OCI-LY7 (cell line): ENCODE measurements at regions not wholly inside any gene's neighbourhood (a gene's known extent, or its start where the extent isn't known, plus 50 kb on each side); places are given as distances from the start of the nearest gene placed in this dataset.

Experiments
- BruUV-seq: library from RNA; stranded (reverse); fragments of 400-500 nt; replicated peaks from 2 replicates; lab custom pipeline; 2021; lab: Mats Ljungman, UMichigan
- CTCF ChIA-PET: fragments of 300-600 bp; sonication (Branson Sonifier 250); formaldehyde crosslinking; loops from one replicate; lab custom pipeline; 2022; ENCODE audit warnings: antibody characterized with exemption; ENCODE audit not compliant: unreplicated experiment; lab: Charles Lee
- POLR2A ChIA-PET: fragments of 300-600 bp; sonication (Branson Sonifier 250); formaldehyde crosslinking; loops from one replicate; lab custom pipeline; 2022; ENCODE audit warnings: antibody characterized with exemption; lab: Charles Lee
- DNase-seq: peaks from one replicate; pipeline ENCODE4 v3.0.0-alpha.2; 2015; ENCODE audit warnings: low spot score
- H2AFZ ChIP-seq: fragments of 200-600 bp; sonication (generic), shearing (Covaris generic); 2 replicates; pipeline ENCODE4 v1.6.1; 2014; ENCODE audit warnings: mild to moderate bottlenecking, antibody characterized with exemption, low read length, moderate library complexity
- H3K27ac ChIP-seq: fragments of 200-600 bp; sonication (generic); 2 replicates; pipeline ENCODE4 v1.5.1; 2014; ENCODE audit warnings: mixed run types, low read depth, mild to moderate bottlenecking, moderate library complexity, low read length, inconsistent platforms; ENCODE audit not compliant: poor library complexity, severe bottlenecking
- H3K36me3 ChIP-seq: fragments of 200-600 bp; sonication (generic); 2 replicates; pipeline ENCODE4 v1.6.1; 2014; ENCODE audit warnings: mild to moderate bottlenecking, antibody characterized with exemption, low read length, moderate library complexity, mixed read lengths; ENCODE audit not compliant: insufficient read depth
- H3K4me1 ChIP-seq: fragments of 200-600 bp; sonication (generic); 2 replicates; pipeline ENCODE4 v1.5.1; 2014; ENCODE audit warnings: mild to moderate bottlenecking, low read length; ENCODE audit not compliant: insufficient read depth, poor library complexity, severe bottlenecking
- H3K4me2 ChIP-seq: fragments of 200-600 bp; sonication (generic); 2 replicates; pipeline ENCODE4 v1.6.1; 2014; ENCODE audit warnings: mild to moderate bottlenecking, low read length
- H3K4me3 ChIP-seq: fragments of 200-600 bp; sonication (generic); 2 replicates; pipeline ENCODE4 v1.5.1; 2014; ENCODE audit warnings: mild to moderate bottlenecking, low read depth, low read length; ENCODE audit not compliant: poor library complexity, severe bottlenecking
- H3K79me2 ChIP-seq: fragments of 200-600 bp; sonication (generic); 2 replicates; pipeline ENCODE4 v1.6.1; 2016; ENCODE audit warnings: low read depth, mild to moderate bottlenecking, low read length, moderate library complexity, mixed read lengths; ENCODE audit not compliant: insufficient read depth
- H3K9me2 ChIP-seq: fragments of 200-600 bp; sonication (generic); 2 replicates; pipeline ENCODE4 v1.6.1; 2016; ENCODE audit warnings: mild to moderate bottlenecking, low read length, mixed read lengths; ENCODE audit not compliant: insufficient read depth
- H3K9me3 ChIP-seq: fragments of 200-600 bp; sonication (generic); 2 replicates; pipeline ENCODE4 v1.6.1; 2014; ENCODE audit warnings: mild to moderate bottlenecking, mixed run types, low read length, mixed read lengths
- H4K20me1 ChIP-seq: fragments of 200-600 bp; sonication (generic); 2 replicates; pipeline ENCODE4 v1.6.1; 2014; ENCODE audit warnings: mild to moderate bottlenecking, antibody characterized with exemption, low read length, moderate library complexity, mixed read lengths; ENCODE audit not compliant: insufficient read depth
- EZH2phosphoT487 ChIP-seq: fragments of 200-600 bp; sonication (generic); IDR thresholded peaks from 2 replicates; pipeline ENCODE4 v1.6.1; 2018; ENCODE audit warnings: low read depth, borderline replicate concordance, mild to moderate bottlenecking, mixed run types, antibody characterized with exemption, low read length, moderate library complexity, mixed read lengths
- intact Hi-C: fragments of 100-400 bp; cut with micrococcal nuclease; formaldehyde crosslinking; loops from one replicate; pipeline ENCODE4 v1.10.0; 2022; ENCODE audit not compliant: unreplicated experiment
- TF ChIP-seq, protein P1 (sequence below): fragments of 200-600 bp; sonication (generic); conservative IDR thresholded peaks from 2 replicates; pipeline ENCODE4 v1.5.1; 2014; ENCODE audit warnings: mild to moderate bottlenecking, antibody characterized with exemption, low read length, moderate library complexity, mixed read lengths

DNA sequence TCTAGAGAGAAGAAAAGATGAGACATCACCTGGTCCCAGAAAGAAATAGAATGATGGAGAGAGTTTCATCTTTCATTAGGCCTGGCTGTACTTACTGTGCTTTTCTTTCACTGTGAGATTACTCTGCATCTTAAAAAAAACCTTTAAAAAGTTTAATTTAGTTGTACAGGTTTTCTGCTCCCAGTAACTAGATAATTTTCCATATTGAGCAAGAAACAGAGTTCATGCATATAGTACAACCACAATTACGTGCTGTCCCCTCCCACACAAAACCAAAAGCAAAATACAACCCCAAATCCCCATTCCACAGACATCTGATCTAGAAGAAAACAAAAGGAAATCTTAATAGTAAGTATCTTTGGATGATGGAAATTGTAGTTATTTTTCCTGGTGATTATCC is 371.2 kb downstream of the SH2D1A start:
- H2AFZ ChIP-seq = no peak overlapping the region
- no peaks in the 10 kb centered on the region for H3K9me2 ChIP-seq
- intact Hi-C loops = no loop called here
- POLR2A ChIA-PET = no interaction called here
- no peaks in the 10 kb centered on the region for H4K20me1 ChIP-seq
- TF ChIP-seq, protein P1, sequence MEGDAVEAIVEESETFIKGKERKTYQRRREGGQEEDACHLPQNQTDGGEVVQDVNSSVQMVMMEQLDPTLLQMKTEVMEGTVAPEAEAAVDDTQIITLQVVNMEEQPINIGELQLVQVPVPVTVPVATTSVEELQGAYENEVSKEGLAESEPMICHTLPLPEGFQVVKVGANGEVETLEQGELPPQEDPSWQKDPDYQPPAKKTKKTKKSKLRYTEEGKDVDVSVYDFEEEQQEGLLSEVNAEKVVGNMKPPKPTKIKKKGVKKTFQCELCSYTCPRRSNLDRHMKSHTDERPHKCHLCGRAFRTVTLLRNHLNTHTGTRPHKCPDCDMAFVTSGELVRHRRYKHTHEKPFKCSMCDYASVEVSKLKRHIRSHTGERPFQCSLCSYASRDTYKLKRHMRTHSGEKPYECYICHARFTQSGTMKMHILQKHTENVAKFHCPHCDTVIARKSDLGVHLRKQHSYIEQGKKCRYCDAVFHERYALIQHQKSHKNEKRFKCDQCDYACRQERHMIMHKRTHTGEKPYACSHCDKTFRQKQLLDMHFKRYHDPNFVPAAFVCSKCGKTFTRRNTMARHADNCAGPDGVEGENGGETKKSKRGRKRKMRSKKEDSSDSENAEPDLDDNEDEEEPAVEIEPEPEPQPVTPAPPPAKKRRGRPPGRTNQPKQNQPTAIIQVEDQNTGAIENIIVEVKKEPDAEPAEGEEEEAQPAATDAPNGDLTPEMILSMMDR = no peak
- no peak for TF ChIP-seq EZH2phosphoT487
- no peaks in the 10 kb centered on the region for H3K36me3 ChIP-seq
- no peak for DNase-seq
- no peak overlapping the region for H3K27ac ChIP-seq
- CTCF ChIA-PET = no interaction called here
- H3K79me2 ChIP-seq = no peaks in the 10 kb centered on the region
- H3K4me3 ChIP-seq = no peak overlapping the region
- no peaks in the 10 kb centered on the region for H3K4me1 ChIP-seq
- no TSS peak for BruUV-seq
- no peak overlapping the region for H3K4me2 ChIP-seq
- H3K9me3 ChIP-seq = no peaks in the 10 kb centered on the region

DNA sequence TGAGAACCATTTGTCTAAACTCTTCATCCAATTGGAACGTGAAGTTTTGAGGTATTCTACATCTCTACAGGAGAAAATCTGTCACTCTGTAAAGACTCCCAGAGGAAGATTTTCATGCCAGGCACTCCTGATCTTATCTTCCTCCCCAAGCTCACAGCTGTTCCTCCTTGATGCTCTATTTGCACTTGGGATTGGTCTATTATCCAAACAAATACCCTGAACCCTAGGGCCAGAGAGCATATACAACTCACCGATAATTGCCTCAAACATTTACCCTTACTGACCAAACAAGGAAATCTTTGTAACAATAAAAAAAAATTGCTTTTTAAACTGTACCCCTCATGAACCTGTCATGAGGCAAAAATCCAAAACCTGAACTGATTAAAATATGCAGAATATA is 372.7 kb downstream of the SH2D1A start:
- no peak for DNase-seq
- Histone ChIP-seq H3K79me2 (no peaks in the 10 kb centered on the region), H2AFZ (no peak overlapping the region), H3K4me3 (no peak overlapping the region), H4K20me1 (no peaks in the 10 kb centered on the region), H3K4me2 (no peak overlapping the region), H3K9me2 (no peaks in the 10 kb centered on the region), H3K27ac (no peak overlapping the region), H3K4me1 (no peaks in the 10 kb centered on the region), H3K9me3 (no peaks in the 10 kb centered on the region), H3K36me3 (no peaks in the 10 kb centered on the region)
- intact Hi-C loops = no loop called here
- no TSS peak for BruUV-seq
- POLR2A ChIA-PET = no interaction called here
- TF ChIP-seq, protein P1 = no peak
- TF ChIP-seq EZH2phosphoT487 = no peak
- CTCF ChIA-PET = no interaction called here

DNA sequence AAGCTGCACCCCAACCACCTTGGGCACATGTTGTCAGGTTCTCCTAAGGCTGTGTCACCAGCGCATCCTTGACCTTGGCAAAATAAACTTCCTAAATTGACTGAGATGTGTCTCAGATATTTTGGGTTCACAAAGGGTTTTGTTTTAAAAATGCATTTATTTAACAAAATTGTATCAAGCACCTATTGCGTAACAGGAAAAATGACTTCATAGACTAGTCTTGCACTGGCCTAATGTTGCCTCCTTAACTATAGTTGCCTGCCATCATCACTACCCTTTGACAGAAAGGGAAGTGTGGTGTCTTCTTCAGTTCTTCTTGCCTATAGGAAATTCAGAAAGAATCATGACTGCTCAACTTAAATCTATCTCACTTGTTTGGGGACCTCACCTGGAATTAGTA is 374.2 kb downstream of the SH2D1A start:
- intact Hi-C loops = no loop called here
- TF ChIP-seq, protein P1 = no peak
- no peak for TF ChIP-seq EZH2phosphoT487
- no TSS peak for BruUV-seq

More for the DNA sequence above, 374.2 kb downstream of the SH2D1A start:
- CTCF ChIA-PET = no interaction called here
- no peaks in the 10 kb centered on the region for H4K20me1 ChIP-seq
- no peak overlapping the region for H3K4me3 ChIP-seq
- H3K4me1 ChIP-seq = no peaks in the 10 kb centered on the region
- no peak overlapping the region for H3K4me2 ChIP-seq
- no peak for DNase-seq
- no peak overlapping the region for H3K27ac ChIP-seq
- H2AFZ ChIP-seq = no peak overlapping the region
- H3K9me2 ChIP-seq = no peaks in the 10 kb centered on the region
- POLR2A ChIA-PET = interaction anchor here (0.6 kb wide), 1 partner anchor 27 kb away, joined by 3 read pairs; no protein-coding TSS in a partner anchor
- no peaks in the 10 kb centered on the region for H3K79me2 ChIP-seq
- H3K36me3 ChIP-seq = no peaks in the 10 kb centered on the region
- no peaks in the 10 kb centered on the region for H3K9me3 ChIP-seq
